ENCODE measurements at regions not wholly inside any gene's neighbourhood (a gene's known extent, or its start where the extent isn't known, plus 50 kb on each side); places are given as distances from the start of the nearest gene placed in this dataset.

DNA sequence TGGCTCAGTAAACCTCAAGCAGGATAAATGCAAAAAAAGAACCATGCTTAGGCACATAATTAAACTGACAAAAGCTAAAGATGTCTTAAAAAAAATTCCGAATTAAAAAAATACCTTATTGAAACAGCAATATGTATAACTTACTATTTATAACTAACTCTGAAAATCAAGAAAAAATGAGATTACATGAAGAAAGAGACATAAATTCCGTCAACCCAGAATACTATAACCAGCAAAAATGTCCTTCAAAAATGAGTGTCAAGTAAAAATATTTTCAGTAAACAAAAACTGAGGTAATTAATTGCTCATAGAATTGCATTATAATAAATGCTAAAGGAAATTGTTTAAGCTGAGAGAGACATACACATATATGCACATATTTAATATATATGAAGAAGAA, 474.5 kb upstream of the SYT4 start:
- Mint-ChIP-seq H3K4me1 (ENCODE audit: low read depth) (peaks cover 7% of the 10 kb centered on the region), H3K27me3 (ENCODE audit: low read depth) (no peaks in the 10 kb centered on the region), H3K36me3 (ENCODE audit: low read depth) (peaks cover 5% of the 10 kb centered on the region), H3K27ac (ENCODE audit: unreplicated experiment) (no peak overlapping the region), H3K9me3 (ENCODE audit: low read depth) (peaks cover 23% of the 10 kb centered on the region), H3K4me3 (ENCODE audit: unreplicated experiment) (no peak overlapping the region)
- no peak for DNase-seq (ENCODE audit: low spot score)
- TF ChIP-seq, protein P1, sequence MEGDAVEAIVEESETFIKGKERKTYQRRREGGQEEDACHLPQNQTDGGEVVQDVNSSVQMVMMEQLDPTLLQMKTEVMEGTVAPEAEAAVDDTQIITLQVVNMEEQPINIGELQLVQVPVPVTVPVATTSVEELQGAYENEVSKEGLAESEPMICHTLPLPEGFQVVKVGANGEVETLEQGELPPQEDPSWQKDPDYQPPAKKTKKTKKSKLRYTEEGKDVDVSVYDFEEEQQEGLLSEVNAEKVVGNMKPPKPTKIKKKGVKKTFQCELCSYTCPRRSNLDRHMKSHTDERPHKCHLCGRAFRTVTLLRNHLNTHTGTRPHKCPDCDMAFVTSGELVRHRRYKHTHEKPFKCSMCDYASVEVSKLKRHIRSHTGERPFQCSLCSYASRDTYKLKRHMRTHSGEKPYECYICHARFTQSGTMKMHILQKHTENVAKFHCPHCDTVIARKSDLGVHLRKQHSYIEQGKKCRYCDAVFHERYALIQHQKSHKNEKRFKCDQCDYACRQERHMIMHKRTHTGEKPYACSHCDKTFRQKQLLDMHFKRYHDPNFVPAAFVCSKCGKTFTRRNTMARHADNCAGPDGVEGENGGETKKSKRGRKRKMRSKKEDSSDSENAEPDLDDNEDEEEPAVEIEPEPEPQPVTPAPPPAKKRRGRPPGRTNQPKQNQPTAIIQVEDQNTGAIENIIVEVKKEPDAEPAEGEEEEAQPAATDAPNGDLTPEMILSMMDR (IDR thresholded peaks at IDR 0.05): no peak

DNA sequence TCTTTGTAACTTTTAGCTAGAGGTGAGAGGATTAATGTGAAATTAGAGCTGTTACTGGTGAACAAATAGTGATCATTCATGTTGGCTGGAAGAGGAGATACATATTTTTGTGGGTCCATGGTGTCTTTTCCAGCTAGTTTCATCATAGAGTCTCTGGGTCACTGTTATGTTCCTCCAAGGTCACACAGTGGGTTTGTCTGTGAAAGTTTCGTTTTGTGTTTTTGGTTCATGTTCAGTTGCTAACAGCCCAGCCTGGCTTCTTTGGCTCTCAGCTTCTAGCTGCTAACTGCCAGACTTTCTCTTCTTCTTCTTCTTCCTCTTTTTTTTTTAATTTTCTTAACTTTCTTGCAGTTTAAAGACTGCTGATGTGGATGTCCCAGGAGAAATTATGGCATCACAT, 480.0 kb upstream of the SYT4 start:
- TF ChIP-seq, protein P1 (IDR thresholded peaks at IDR 0.05): no peak
- H3K4me1 Mint-ChIP-seq (ENCODE audit: low read depth): no peaks in the 10 kb centered on the region
- H3K36me3 Mint-ChIP-seq (ENCODE audit: low read depth): peaks cover 1% of the 10 kb centered on the region
- no peak overlapping the region for H3K4me3 Mint-ChIP-seq (ENCODE audit: unreplicated experiment)
- no peak overlapping the region for H3K27ac Mint-ChIP-seq (ENCODE audit: unreplicated experiment)
- H3K9me3 Mint-ChIP-seq (ENCODE audit: low read depth): peaks cover 10% of the 10 kb centered on the region
- H3K27me3 Mint-ChIP-seq (ENCODE audit: low read depth): no peaks in the 10 kb centered on the region
- no peak for DNase-seq (ENCODE audit: low spot score)

DNA sequence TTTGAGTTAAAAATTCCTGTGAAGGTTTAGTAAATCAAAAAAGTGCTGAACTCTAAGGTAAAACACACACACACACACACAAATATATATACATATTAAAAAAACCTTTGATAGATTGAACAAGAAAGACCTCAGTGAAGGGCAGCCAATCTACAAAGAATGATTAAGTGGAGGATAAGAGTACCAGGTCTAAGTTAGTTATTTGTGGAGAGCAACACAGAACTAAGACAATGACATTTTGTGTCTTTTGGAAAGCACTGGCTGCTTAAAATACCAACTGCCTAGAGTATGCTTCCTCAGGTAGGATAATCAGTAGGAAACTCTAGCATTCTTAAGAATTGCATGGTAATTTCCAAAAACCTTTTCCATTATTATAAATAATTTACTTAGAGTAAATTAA, 481.4 kb upstream of the SYT4 start:
- TF ChIP-seq, protein P1 (IDR thresholded peaks at IDR 0.05): no peak
- H3K36me3 Mint-ChIP-seq (ENCODE audit: low read depth): peaks cover 2% of the 10 kb centered on the region
- H3K27me3 Mint-ChIP-seq (ENCODE audit: low read depth): no peaks in the 10 kb centered on the region
- no peak for DNase-seq (ENCODE audit: low spot score)
- H3K9me3 Mint-ChIP-seq (ENCODE audit: low read depth): peaks cover 6% of the 10 kb centered on the region
- H3K4me1 Mint-ChIP-seq (ENCODE audit: low read depth): no peaks in the 10 kb centered on the region
- no peak overlapping the region for H3K27ac Mint-ChIP-seq (ENCODE audit: unreplicated experiment)
- H3K4me3 Mint-ChIP-seq (ENCODE audit: unreplicated experiment): no peak overlapping the region

DNA sequence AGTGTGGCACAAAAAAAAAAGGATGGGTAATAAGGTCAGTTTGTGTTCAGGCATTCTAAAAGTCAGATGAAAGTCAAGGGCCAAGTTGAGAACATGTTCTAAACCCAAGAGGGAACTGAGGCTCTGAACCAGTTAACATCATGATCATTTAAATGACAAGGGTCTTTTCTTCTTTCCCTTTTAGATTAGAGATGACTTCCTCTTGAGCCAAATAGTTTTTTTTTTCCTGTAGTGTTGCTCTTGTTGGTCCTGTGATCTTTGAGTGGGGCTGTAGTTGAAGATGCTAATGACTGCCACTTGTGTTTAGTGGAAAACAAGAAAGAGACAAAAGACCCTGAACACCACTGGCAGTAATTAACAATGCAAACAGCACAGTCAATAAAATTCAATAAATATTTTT, 482.7 kb upstream of the SYT4 start:
- Mint-ChIP-seq H3K27ac (ENCODE audit: unreplicated experiment) (no peak overlapping the region), H3K4me1 (ENCODE audit: low read depth) (no peaks in the 10 kb centered on the region), H3K4me3 (ENCODE audit: unreplicated experiment) (no peak overlapping the region), H3K36me3 (ENCODE audit: low read depth) (peaks cover 2% of the 10 kb centered on the region), H3K9me3 (ENCODE audit: low read depth) (peaks cover 5% of the 10 kb centered on the region), H3K27me3 (ENCODE audit: low read depth) (no peaks in the 10 kb centered on the region)
- DNase-seq (ENCODE audit: low spot score): no peak
- TF ChIP-seq, protein P1 (IDR thresholded peaks at IDR 0.05): no peak

DNA sequence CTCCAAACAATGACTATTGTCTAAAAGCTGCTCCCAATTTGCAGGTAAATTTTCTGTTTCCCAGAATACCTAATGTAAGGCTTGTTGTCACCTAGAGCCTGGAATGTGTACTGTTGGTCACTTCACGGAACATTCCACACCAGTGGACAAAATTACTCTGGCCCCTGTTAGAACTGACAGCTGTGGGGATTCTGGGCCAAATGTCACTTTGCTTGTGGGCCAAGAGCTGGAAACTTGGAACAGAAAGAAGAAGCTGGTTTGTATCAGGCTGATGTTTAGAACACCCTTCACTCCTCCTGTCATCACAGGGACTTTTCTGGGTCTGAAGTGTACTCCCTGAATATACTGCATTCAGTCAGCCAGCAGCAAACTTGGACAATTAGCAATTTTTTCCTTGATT, 495.6 kb upstream of the SYT4 start:
- Mint-ChIP-seq H3K4me1 (ENCODE audit: low read depth) (peaks cover 10% of the 10 kb centered on the region), H3K27ac (ENCODE audit: unreplicated experiment) (no peak overlapping the region), H3K27me3 (ENCODE audit: low read depth) (no peaks in the 10 kb centered on the region), H3K9me3 (ENCODE audit: low read depth) (peaks cover 17% of the 10 kb centered on the region), H3K4me3 (ENCODE audit: unreplicated experiment) (no peak overlapping the region), H3K36me3 (ENCODE audit: low read depth) (peaks cover 7% of the 10 kb centered on the region)
- DNase-seq (ENCODE audit: low spot score): no peak
- TF ChIP-seq, protein P1 (IDR thresholded peaks at IDR 0.05): no peak

Data from chondrocyte (in vitro differentiated cells).